CD4-positive, alpha-beta T cell treated with Interleukin-21 for 1 hour (primary cell): ENCODE measurements at regions not wholly inside any gene's neighbourhood (a gene's known extent, or its start where the extent isn't known, plus 50 kb on each side); places are given as distances from the start of the nearest gene placed in this dataset.

ENCODE experiments used
- DNase-seq: peaks from one replicate; pipeline ENCODE4 v3.0.0-alpha.2; 2020

GRCh38 chr19:30646806-30647205, 274.6 kb downstream of the ZNF536 start:
- DNase-seq: no peak

GRCh38 chr19:30645946-30646577, 273.9 kb downstream of the ZNF536 start:
- DNase-seq: no peak

- no peak for DNase-seq
Observed at GRCh38 chr19:30640252-30640965, 268.2 kb downstream of the ZNF536 start.

GRCh38 chr19:30638889-30639288, 266.7 kb downstream of the ZNF536 start:
- no peak for DNase-seq

- DNase-seq: no peak
Observed at GRCh38 chr19:30637926-30638325, 265.7 kb downstream of the ZNF536 start.

- DNase-seq: no peak
Observed at GRCh38 chr19:30634996-30635975, 263.1 kb downstream of the ZNF536 start.

- no peak for DNase-seq
Observed at GRCh38 chr19:30634131-30634830, 262.1 kb downstream of the ZNF536 start.

- no peak for DNase-seq
Observed at GRCh38 chr19:30631033-30631370, 258.8 kb downstream of the ZNF536 start.

- DNase-seq: no peak
Observed at GRCh38 chr19:30630289-30631032, 258.3 kb downstream of the ZNF536 start.

- DNase-seq: no peak
Observed at GRCh38 chr19:30629086-30629485, 256.9 kb downstream of the ZNF536 start.

- no peak for DNase-seq
Observed at GRCh38 chr19:30626626-30626966, 254.4 kb downstream of the ZNF536 start.

GRCh38 chr19:30625947-30626625, 253.9 kb downstream of the ZNF536 start:
- no peak for DNase-seq

GRCh38 chr19:30622276-30622675, 250.1 kb downstream of the ZNF536 start:
- DNase-seq: no peak

GRCh38 chr19:30621326-30621920, 249.2 kb downstream of the ZNF536 start:
- no peak for DNase-seq

- no peak for DNase-seq
Observed at GRCh38 chr19:30620354-30620753, 248.2 kb downstream of the ZNF536 start.

- DNase-seq: no peak
Observed at GRCh38 chr19:30609656-30610270, 237.6 kb downstream of the ZNF536 start.

GRCh38 chr19:30608471-30608870, 236.3 kb downstream of the ZNF536 start:
- DNase-seq: no peak
